ENCODE measurements at regions not wholly inside any gene's neighbourhood (a gene's known extent, or its start where the extent isn't known, plus 50 kb on each side); places are given as distances from the start of the nearest gene placed in this dataset.

DNA sequence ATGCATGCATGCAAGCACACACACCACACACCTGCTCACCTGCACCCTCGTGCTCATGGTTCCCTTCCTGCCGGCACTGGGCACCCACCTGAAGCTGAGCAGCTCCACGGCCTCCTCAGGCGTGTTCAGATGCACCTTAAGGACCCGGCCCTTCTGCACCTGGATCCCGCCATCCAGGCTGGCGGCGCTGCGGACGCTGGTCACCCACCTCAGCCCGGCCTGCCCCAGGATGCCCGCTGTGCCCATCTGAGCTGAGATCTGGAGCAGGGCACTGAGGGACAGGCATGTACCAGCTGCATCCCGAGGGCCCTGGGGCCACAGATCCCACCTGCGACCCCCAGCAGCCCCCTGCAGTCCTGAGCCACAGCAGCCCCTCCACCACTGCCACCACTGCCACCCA lies 110.0 kb downstream of the LITAF start:
- no peak for DNase-seq

GRCh38 chr16:11478431-11479119 lies 108.1 kb downstream of the LITAF start:
- no peak for DNase-seq

- DNase-seq: no peak
Observed at GRCh38 chr16:11479916-11480315, 106.8 kb downstream of the LITAF start.

DNA sequence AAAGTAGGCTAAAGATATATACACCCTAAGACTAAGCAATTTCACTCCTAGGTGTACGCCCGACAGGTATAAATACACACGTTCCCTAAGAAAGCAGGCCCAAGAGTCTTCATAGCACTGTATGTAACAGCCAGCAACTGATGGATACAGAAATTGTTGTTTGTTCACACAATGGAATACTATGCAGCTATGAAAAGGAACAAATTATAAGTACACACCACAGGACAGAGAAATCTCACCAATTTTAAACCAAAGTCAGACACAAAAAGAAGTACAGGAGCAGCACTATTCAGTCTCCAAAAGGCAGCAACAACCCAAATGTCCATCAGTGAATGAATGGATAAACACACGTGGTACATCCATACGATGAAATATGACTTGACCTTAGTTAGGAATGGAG lies 106.1 kb downstream of the LITAF start:
- DNase-seq: no peak

- no peak for DNase-seq
Observed at GRCh38 chr16:11481987-11482386, 104.7 kb downstream of the LITAF start.

DNA sequence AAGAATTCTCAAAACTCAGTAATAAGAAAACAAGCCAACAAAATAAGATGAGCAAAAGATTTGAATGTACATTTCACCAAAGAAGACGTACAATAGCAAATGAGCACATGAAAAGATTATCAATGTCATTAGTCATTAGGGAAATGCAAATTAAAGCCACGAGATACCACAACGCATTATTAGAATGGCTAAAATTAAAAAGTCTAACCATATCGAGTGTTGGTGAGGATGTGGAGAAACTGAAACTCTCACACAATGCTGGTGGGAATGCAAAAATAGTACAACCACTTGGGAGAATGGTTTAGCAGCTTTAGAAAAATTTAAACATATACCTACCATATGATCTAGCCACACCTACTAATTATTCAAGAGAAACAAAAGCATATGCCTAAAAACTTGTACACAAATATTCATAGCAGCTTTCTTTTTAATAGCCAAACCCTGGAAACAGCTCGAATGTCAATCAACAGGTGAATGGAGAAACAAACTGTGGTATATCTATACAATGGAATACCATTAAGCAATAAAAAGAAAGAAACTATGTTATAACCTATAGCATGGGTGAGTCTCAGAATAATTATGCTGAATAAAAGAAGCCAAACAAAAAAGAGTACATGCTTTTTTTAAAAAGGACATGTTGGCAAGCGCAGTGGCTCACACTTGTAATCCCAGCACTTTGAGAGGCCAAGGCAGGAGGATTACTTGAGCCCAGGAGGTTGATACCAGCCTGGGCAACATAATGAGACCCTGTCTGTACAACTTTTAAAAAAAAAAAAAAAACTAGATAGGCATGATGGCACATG lies 103.6 kb downstream of the LITAF start:
- no peak for DNase-seq

- DNase-seq: no peak
Observed at GRCh38 chr16:11484691-11485258, 101.9 kb downstream of the LITAF start.

GRCh38 chr16:11485676-11486075 lies 101.0 kb downstream of the LITAF start:
- no peak for DNase-seq

DNA sequence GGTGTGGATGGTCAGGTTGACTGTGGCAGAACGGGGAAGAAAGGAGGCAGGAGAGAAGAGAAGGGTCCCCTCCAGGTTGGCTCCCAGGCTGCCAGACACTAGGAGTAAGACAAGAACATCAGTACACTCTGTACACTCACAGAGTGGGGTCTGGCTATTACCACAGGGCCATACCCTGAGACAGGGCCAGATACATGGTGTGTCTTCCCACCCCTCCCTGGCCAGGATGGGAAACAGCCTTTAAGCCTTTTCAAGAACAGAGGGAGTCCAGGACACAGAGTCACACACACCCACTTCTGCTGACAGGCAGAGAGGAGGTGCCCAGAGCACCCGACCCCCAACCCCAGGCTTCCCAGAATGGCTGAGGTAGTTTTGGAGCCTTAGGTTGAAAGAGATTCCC lies 99.4 kb downstream of the LITAF start:
- DNase-seq: no peak

DNA sequence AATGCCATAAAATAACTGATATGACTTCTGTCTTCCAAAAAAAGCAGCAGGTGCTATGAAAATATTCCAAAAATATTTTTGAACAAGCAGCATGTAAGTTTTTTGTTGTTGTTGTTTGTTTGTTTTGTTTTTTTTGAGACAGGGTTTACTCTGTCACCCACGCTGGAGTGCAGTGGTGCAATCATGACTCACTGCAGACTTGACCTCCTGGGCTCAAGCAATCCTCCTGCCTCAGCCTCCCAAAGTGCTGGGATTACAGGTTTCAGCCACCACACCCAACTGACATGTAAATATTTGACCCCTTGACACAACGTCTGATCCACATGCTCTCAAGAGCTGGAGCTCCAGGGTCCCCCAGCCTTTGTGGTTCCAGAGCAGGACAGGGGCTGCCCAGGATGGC lies 98.4 kb downstream of the LITAF start:
- DNase-seq: no peak

DNA sequence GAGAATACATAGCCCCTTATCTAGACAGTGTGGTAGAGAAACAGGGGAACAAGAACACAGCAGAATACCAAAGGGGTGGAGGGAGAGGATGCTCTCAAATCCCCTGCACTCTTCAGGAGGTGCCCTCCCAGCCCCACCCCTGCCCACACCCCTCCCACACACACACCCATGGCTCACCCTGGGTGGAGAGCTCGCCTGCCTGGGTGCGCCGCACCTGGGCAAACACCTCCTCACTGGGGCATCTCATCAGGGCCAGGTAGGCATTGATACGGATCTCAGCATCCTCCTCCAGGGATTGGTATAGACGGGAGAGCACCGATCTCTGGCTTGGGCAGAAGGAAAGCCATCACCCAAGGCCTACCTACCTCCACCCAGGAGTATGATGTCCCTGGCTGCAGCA lies 95.2 kb downstream of the LITAF start:
- no peak for DNase-seq

- DNase-seq: no peak
Observed at GRCh38 chr16:11492808-11493530, 93.8 kb downstream of the LITAF start.

GRCh38 chr16:11493531-11493929 lies 93.2 kb downstream of the LITAF start:
- DNase-seq: no peak

GRCh38 chr16:11494029-11494428 lies 92.7 kb downstream of the LITAF start:
- no peak for DNase-seq

GRCh38 chr16:11494433-11494832 lies 92.3 kb downstream of the LITAF start:
- DNase-seq: no peak

- DNase-seq: no peak
Observed at GRCh38 chr16:11495066-11495407, 91.7 kb downstream of the LITAF start.

Data from stimulated activated CD4-positive, alpha-beta T cell treated with anti-CD3 and anti-CD28 coated beads, Interleukin-15, amount 100 ng/mL, for 24 hours (primary cell).